AG08395 (cell line): ENCODE measurements at regions not wholly inside any gene's neighbourhood (a gene's known extent, or its start where the extent isn't known, plus 50 kb on each side); places are given as distances from the start of the nearest gene placed in this dataset.
A peak's percentile ranks its signal among the peaks of the same experiment; 100 is the strongest.
"Not testable (repeated sequence)": the region's sequence is repeated elsewhere in the genome, so short reads cannot be mapped to it uniquely, and the experiment has no call there.

Experiments used
- DNase-seq: peaks from one replicate; pipeline ENCODE4 v3.0.0; 2012; ENCODE audit warnings: mixed read lengths, low spot score

- DNase-seq, result peak; percentile 41
Measured at GRCh38 chr18:961644-962355, 57.1 kb downstream of the ADCYAP1 start.

GRCh38 chr18:963276-963675, 58.6 kb downstream of the ADCYAP1 start:
- no peak for DNase-seq

- no peak for DNase-seq
Measured at GRCh38 chr18:965921-966758, 61.5 kb downstream of the ADCYAP1 start.

DNA sequence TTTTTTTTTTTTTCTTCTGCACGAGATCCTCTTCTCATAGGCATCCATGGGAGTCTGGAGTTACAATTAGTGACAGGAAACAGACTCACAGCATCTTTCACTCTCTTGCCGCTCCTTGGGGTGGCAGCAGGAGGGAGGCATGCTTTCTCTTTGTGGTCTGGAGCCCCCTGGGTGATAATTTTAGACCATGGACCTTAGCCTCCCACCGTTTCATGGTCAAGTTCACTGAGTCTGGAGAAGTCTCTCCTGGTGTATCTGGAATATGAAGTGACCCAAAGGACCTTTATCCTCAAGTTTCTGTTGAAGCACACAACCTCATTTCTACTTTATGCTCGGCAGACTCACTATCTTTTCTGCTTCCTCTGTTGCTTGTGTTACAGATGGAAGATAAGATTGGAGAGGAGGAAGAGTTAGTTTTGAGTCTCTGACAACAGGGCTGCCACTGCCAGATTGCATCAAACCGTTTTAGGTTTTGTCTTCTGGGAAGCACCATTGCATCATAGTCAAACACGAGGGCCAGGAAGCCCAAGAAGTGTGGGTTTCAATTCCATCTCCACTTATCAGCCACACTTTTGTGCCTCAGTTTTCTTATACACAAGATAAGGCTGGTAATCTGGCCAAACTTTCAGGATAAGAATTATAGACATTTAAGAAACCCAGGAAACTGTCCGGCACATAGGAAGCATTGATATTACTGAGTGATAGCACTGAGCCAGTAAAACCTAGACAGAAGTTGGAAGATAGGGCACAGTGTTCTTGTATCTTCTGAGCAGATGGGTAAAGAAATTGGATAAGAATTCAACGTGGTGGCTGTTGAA, 62.3 kb downstream of the ADCYAP1 start:
- DNase-seq, result no peak

- not testable (repeated sequence) for DNase-seq
Measured at GRCh38 chr18:968910-969309, 64.2 kb downstream of the ADCYAP1 start.

GRCh38 chr18:969311-969710, 64.6 kb downstream of the ADCYAP1 start:
- DNase-seq, result not testable (repeated sequence)

- DNase-seq, result not testable (repeated sequence)
Measured at GRCh38 chr18:974606-975005, 69.9 kb downstream of the ADCYAP1 start.

DNA sequence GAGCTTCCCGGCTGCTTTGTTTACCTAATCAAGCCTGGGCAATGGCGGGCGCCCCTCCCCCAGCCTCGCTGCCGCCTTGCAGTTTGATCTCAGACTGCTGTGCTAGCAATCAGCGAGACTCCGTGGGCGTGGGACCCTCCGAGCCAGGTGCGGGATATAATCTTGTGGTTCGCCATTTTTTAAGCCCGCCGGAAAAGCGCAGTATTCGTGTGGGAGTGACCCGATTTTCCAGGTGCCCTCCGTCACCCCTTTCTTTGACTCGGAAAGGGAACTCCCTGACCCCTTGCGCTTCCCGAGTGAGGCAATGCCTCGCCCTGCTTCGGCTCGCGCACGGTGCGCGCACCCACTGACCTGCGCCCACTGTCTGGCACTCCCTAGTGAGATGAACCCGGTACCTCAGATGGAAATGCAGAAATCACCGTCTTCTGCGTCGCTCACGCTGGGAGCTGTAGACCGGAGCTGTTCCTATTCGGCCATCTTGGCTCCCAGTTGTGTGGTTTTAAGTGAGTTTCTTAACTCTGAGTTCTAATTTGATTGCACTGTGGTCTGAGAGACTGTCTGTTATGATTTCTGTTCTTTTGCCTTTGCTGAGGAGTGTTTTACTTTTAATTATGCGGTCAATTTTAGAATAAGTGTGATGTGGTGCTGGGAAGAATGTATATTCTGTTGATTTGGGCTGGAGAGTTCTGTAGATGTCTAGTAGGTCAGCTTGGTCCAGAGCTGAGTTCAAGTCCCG, 71.9 kb downstream of the ADCYAP1 start:
- not testable (repeated sequence) for DNase-seq

- DNase-seq, result not testable (repeated sequence)
Measured at GRCh38 chr18:977327-977726, 72.7 kb downstream of the ADCYAP1 start.

- not testable (repeated sequence) for DNase-seq
Measured at GRCh38 chr18:977732-978131, 73.1 kb downstream of the ADCYAP1 start.

GRCh38 chr18:980586-980985, 75.9 kb downstream of the ADCYAP1 start:
- DNase-seq, result no peak

- DNase-seq, result no peak
Measured at GRCh38 chr18:984004-984403, 79.3 kb downstream of the ADCYAP1 start.

DNA sequence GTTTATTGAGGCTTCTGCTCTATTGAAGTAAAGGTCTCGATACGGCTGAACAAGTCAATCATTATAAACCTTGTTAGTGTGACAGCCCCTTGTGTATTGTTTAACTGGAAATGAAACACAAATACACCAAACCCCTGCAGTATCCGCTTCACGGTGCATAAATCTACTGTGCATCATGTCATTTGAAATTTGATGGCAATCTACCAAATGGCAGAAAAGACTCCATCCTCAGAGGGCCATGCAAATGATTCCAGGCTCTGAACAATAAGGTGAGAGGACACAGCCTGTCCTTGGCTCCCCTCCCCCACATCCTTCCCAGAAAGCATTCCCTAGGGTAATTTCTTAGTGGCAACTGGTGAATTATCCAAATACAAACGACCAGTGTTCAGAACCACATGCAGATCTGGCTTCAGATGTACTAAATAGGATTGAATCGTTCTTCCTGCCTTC, 80.6 kb downstream of the ADCYAP1 start:
- no peak for DNase-seq

GRCh38 chr18:986051-986450, 81.4 kb downstream of the ADCYAP1 start:
- DNase-seq, result no peak

DNA sequence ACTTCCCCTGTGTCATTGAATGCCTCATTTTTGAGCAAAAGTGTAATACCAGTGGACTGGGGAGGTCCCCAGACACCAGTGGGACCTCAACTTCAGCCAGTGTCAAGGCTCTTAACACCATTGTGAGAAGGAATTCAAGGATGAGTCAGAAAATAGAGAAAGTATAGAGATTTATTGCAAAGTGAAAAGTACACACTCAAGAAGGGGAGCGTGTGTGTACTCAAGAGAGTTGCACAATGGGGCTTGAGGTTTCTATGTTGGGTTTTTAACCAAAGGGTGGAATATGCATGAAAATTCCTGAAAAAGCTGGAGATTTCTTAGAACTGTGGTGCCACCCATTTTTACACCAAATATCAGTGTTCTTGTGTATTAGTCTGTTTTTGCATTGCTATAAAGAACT, 81.9 kb downstream of the ADCYAP1 start:
- DNase-seq, result no peak

DNA sequence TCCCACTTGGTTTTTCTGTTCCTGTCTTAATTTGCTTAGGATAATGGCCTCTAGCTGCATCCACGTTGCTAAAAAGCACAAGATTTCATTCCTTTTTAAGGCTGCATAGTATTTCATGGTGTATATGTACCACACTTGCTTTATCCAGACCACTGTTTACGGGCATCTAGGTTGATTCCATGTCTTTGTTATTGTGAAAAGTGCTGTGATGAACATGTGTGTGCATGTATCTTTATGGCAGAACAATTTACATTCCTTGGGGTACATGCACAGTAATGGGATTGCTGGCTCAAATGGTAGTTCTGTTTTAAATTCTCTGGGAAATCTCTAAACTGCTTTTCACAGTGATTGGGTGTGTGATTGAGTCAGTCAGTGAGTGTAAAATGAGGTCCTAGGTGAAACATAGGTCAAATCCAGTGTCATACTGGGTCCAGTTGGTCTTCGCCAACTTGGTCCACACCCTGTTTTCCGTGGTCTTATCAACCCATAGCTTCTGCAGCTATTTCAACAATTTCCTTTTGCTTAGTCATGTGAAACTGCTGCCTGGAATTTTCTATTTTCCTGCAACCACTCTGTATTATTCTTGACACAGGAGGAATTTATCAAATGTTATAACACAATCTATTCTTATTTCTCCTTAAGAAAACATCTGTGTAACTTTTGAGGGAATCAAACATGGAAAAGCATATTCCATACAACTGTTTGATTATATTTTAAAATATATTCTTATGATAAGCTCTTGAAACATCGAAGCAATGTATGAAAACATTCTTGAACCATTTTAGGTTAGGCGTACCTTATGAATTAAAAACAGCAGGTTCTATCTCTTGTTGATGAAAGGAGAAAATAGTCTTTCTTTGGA, 82.9 kb downstream of the ADCYAP1 start:
- no peak for DNase-seq

- no peak for DNase-seq
Measured at GRCh38 chr18:989425-989824, 84.8 kb downstream of the ADCYAP1 start.

DNA sequence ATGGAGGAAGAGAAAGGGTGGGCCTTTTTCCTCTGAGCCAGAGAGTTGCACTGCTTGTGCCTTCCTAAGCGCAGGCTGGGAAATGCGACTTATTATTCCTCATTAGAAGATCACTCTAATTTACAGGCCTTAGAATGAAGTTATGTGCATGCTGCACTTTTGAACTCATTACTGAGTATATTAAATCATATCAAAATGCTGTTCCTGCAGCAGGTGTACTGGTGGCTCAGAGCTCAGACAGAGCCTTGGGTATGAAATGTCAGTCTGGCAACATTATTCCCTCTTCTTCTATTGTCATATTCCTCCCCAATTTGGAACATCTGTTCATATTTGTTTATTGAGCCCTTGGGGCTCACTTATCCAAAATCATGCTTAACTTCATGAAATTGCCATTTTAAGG, 85.5 kb downstream of the ADCYAP1 start:
- DNase-seq, result no peak

- no peak for DNase-seq
Measured at GRCh38 chr18:991441-991840, 86.8 kb downstream of the ADCYAP1 start.

DNA sequence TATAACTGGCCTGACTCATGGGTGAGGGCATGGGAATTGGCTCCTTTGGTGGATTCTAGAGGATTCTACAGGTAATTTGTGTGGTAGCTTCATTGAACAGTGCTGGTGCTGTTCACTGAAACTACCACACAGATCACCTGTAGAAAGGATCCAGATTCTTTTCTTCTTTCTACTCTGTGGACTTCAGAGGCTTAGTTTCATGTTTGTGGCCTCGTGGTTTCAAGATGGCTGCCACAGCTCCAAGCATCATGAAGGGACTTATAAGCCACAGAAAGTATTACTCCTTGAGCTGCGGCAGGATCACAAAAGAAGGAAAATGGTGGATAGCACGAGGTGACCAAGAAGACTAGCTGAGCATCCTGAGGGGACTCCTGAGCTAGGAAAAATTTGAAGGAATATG, 88.9 kb downstream of the ADCYAP1 start:
- DNase-seq, result no peak

DNA sequence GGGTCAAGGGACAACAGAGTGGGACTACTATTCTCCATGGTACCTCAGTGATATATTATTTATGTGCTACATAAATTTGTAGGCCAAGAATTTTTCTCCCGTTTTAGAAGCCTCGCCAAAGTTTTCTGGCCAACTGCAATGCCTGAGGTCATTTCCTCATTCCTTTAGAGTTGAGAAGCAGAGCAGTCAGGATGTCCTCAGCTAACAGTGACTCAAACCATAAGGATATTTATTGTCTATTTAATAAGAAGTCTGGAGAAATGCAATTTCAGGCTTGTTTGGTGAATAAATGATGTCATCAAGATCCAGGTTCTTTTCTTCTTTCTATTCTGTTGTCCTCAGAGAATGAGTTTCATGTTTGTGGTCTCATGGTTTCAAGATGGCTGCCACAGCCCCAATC, 91.0 kb downstream of the ADCYAP1 start:
- peak; percentile 15 for DNase-seq
